GM12878 (cell line): ENCODE measurements at regions not wholly inside any gene's neighbourhood (a gene's known extent, or its start where the extent isn't known, plus 50 kb on each side); places are given as distances from the start of the nearest gene placed in this dataset.

Experiments
- ATAC-seq: fragments of 200-7000 bp; cut with Tn5 transposase; 3 replicates; pipeline ENCODE4 v1.9.1; 2020; ENCODE audit warnings: mild to moderate bottlenecking, moderate library complexity
- BruUV-seq: library from RNA; stranded (reverse); fragments of 400-500 nt; replicated peaks from 2 replicates; lab custom pipeline; 2021; lab: Mats Ljungman, UMichigan
- CTCF ChIA-PET: fragments of 300-600 bp; sonication (Branson Sonifier 250); formaldehyde crosslinking; extraction: SDS; loops from one replicate; lab custom pipeline; 2021; ENCODE audit warnings: inconsistent platforms; lab: Yijun Ruan, JAX
- POLR2A ChIA-PET: fragments of 350-600 bp; formaldehyde crosslinking; extraction: SDS; loops from one replicate; lab custom pipeline; 2021; ENCODE audit warnings: inconsistent platforms; lab: Charles Lee
- RAD21 ChIA-PET: fragments of 300-600 bp; sonication (Branson Sonifier 250); formaldehyde crosslinking; loops from one replicate; lab custom pipeline; 2023; ENCODE audit warnings: antibody characterized with exemption; ENCODE audit not compliant: unreplicated experiment; lab: Charles Lee
- SMC1A ChIA-PET: fragments of 300-600 bp; sonication (Branson Sonifier 250); formaldehyde crosslinking; loops from one replicate; lab custom pipeline; 2023; ENCODE audit not compliant: unreplicated experiment, uncharacterized antibody; lab: Charles Lee
- DNase-seq: peaks from one replicate; pipeline ENCODE4 v3.0.0-alpha.2; 2011; ENCODE audit warnings: low read depth, low spot score
- FAIRE-seq: peaks from 3 replicates; lab custom pipeline; 2011; peaks lifted over from hg19 to GRCh38; lab: Jason Lieb, UNC
- H2AFZ ChIP-seq: 2 replicates; pipeline ENCODE4 v1.6.0; 2011; ENCODE audit warnings: low read depth, low read length, control low read depth; ENCODE audit not compliant: control insufficient read depth
- H3K27ac ChIP-seq: 2 replicates; pipeline ENCODE4 v1.5.1; 2011; ENCODE audit warnings: control low read depth; ENCODE audit not compliant: control insufficient read depth, insufficient read depth
- H3K27me3 ChIP-seq, 2 experiments: replicated peaks in 1 of 2; 2 replicates each; pipeline versions ENCODE4 v1.6.0 to v1.6.1; 2011; ENCODE audit warnings: low read length in 1 of 2; ENCODE audit not compliant: control insufficient read depth in 2 of 2, insufficient read depth in 2 of 2
- H3K36me3 ChIP-seq, 2 experiments: 2 replicates each; pipeline ENCODE4 v1.5.1; 2011; ENCODE audit warnings: low read length in 1 of 2; ENCODE audit not compliant: control insufficient read depth in 2 of 2, insufficient read depth in 2 of 2
- H3K4me1 ChIP-seq: 2 replicates; pipeline ENCODE4 v1.6.1; 2011; ENCODE audit warnings: mild to moderate bottlenecking, low read length, moderate library complexity, mixed read lengths; ENCODE audit not compliant: control insufficient read depth, insufficient read depth
- H3K4me2 ChIP-seq: 2 replicates; pipeline ENCODE4 v1.6.0; 2011; ENCODE audit warnings: control low read depth; ENCODE audit not compliant: control insufficient read depth, insufficient read depth
- H3K4me3 ChIP-seq: fragments of 200-600 bp; sonication (generic); 2 replicates; pipeline ENCODE4 v1.5.1; 2016
- H3K79me2 ChIP-seq: 2 replicates; pipeline ENCODE4 v1.6.0; 2011; ENCODE audit warnings: low read length; ENCODE audit not compliant: control insufficient read depth, insufficient read depth
- H3K9ac ChIP-seq: 2 replicates; pipeline ENCODE4 v1.8.0; 2011; ENCODE audit warnings: low read length, control low read depth, mixed read lengths; ENCODE audit not compliant: control insufficient read depth, insufficient read depth
- H3K9me3 ChIP-seq: replicated peaks from 3 replicates; pipeline ENCODE4 v1.5.1; 2011; ENCODE audit warnings: mild to moderate bottlenecking, low read length; ENCODE audit not compliant: control insufficient read depth, insufficient read depth
- H4K20me1 ChIP-seq: 2 replicates; pipeline ENCODE4 v1.6.0; 2011; ENCODE audit not compliant: control insufficient read depth, insufficient read depth
- BACH1 ChIP-seq: fragments of 450-650 bp; IDR thresholded peaks from 2 replicates; pipeline ENCODE4 v1.6.1; 2017; ENCODE audit warnings: mild to moderate bottlenecking, borderline replicate concordance
- CBX5 ChIP-seq: sonication (generic); IDR thresholded peaks from 2 replicates; pipeline ENCODE4 v1.6.1; 2016; ENCODE audit warnings: low read depth, moderate library complexity, mild to moderate bottlenecking, inconsistent platforms
- CHD2 ChIP-seq: IDR thresholded peaks from 2 replicates; pipeline ENCODE4 v1.6.1; 2011; ENCODE audit warnings: low read depth, low read length, improper control_type of control experiment, borderline replicate concordance
- EED ChIP-seq: sonication (generic); IDR thresholded peaks from 2 replicates; pipeline ENCODE4 v1.6.1; 2016; ENCODE audit warnings: antibody characterized with exemption, low read depth
- EP300 ChIP-seq, 2 experiments: fragments of 150-350 bp in 1 of 2; IDR thresholded peaks; 2 replicates each; pipeline ENCODE4 v1.6.1; 2011 to 2012; ENCODE audit warnings: low read depth in 2 of 2, low read length in 2 of 2, borderline replicate concordance in 1 of 2, improper control_type of control experiment in 1 of 2, inconsistent platforms in 1 of 2; ENCODE audit not compliant: control insufficient read depth in 1 of 2
- ETV6 ChIP-seq, 2 experiments: fragments of 450-650 bp in 1 of 2; IDR thresholded peaks in 1 of 2; conservative IDR thresholded peaks in 1 of 2; 2 replicates each; pipeline ENCODE4 v1.6.1; 2014; ENCODE audit warnings: antibody characterized with exemption in 1 of 2, borderline replicate concordance in 1 of 2, low read depth in 1 of 2, mild to moderate bottlenecking in 1 of 2, moderate library complexity in 1 of 2
- FOXK2 ChIP-seq: fragments of 450-650 bp; IDR thresholded peaks from 2 replicates; pipeline ENCODE4 v1.6.1; 2017; ENCODE audit warnings: mild to moderate bottlenecking, moderate library complexity
- PML ChIP-seq: IDR thresholded peaks from 2 replicates; pipeline ENCODE4 v1.6.1; 2012; ENCODE audit warnings: low read length, inconsistent platforms
- SIN3A ChIP-seq: IDR thresholded peaks from 2 replicates; pipeline ENCODE4 v1.6.1; 2012; ENCODE audit warnings: low read depth, low read length, improper control_type of control experiment
- YY1 ChIP-seq: IDR thresholded peaks from 2 replicates; pipeline ENCODE4 v1.6.1; 2011; ENCODE audit warnings: low read depth, mild to moderate bottlenecking, low read length
- ZNF384 ChIP-seq: IDR thresholded peaks from 2 replicates; pipeline ENCODE4 v1.6.1; 2012; ENCODE audit warnings: low read depth, mild to moderate bottlenecking, low read length, improper control_type of control experiment, borderline replicate concordance
- WGBS: methylation state at CpG from one replicate; pipeline ENCODE4 v1.1.6; 2016; ENCODE audit warnings: low lambda C conversion rate; ENCODE audit not compliant: insufficient replicate concordance, insufficient coverage; ENCODE audit errors: missing lambda C conversion rate; 5-methylcytosine and 5-hydroxymethylcytosine counted together
- in situ Hi-C: fragments of 300-500 bp; cut with MboI; formaldehyde crosslinking; loops from 9 replicates; pipeline ENCODE4 v1.14.3; 2018; ENCODE audit warnings: mixed read lengths
- intact Hi-C: fragments of 100-400 bp; cut with micrococcal nuclease; formaldehyde crosslinking; loops from one replicate; pipeline ENCODE4 v1.14.2; 2022; ENCODE audit not compliant: unreplicated experiment
- TF ChIP-seq, protein P1 (sequence below): IDR thresholded peaks from 2 replicates; pipeline ENCODE4 v1.6.1; 2011; ENCODE audit warnings: mild to moderate bottlenecking, low read depth, low read length, moderate library complexity; ENCODE audit not compliant: insufficient replicate concordance
- TF ChIP-seq, protein P2 (sequence below): fragments of 450-650 bp; IDR thresholded peaks from 2 replicates; pipeline ENCODE4 v1.6.1; 2017; ENCODE audit warnings: low read depth, mild to moderate bottlenecking, moderate library complexity
- TF ChIP-seq, protein P3 (sequence below): fragments of 450-650 bp; IDR thresholded peaks from 2 replicates; pipeline ENCODE4 v1.6.1; 2014; ENCODE audit warnings: mild to moderate bottlenecking
- TF ChIP-seq, protein P4 (sequence below): fragments of 450-650 bp; IDR thresholded peaks from 2 replicates; pipeline ENCODE4 v1.6.1; 2017; ENCODE audit warnings: borderline replicate concordance

DNA sequence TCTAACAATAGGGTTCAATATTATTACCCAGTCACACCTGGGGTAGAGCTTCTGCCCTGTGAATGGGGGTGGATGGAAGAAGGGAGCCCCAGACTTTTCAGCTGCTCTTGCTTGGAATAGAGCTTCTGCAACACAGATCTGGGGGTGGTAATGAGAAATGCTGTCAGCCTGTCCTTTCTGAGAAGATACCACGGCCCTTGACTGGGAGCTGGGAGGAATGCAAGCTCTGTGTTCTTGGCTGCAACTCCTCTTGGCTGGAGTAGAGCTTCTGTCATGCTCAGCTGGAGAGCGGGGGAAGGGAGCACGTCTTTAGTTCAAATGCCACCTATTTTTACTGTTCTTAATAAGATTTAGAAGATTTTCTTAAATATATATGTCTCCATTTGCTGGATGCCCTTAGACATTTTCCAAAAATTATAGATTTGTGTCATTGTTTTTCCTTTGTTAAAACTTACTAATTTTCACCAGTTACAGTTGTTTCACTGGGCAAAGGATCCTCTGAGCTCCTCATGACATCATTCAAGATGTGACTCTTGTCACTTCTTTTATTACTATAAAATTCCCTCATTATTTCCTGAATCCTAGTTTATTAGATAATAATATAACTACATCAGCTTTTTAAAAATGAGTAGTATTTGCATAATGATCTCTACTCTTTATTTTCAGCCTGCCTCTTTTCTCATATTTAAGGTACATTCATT, 180.0 kb upstream of the TGFBR2 start:
- no peak overlapping the region for H3K27ac ChIP-seq
- RAD21 ChIA-PET: no interaction called here
- H3K27me3 ChIP-seq: no peaks in the 10 kb centered on the region
- H3K4me3 ChIP-seq: no peak overlapping the region
- no peak overlapping the region for H2AFZ ChIP-seq
- 0% methylated on average over 3 of the region's 3 CpGs for WGBS
- FAIRE-seq (no peak), DNase-seq (no peak), ATAC-seq (no peak)
- H3K4me1 ChIP-seq: no peaks in the 10 kb centered on the region
- TF ChIP-seq ZNF384 (no peak), FOXK2 (no peak), YY1 (no peak), SIN3A (no peak), EED (no peak), EP300 (IDR thresholded peaks at IDR 0.05; ENCODE audit: borderline replicate concordance in 1 of 2, control insufficient read depth in 1 of 2, low read depth in 2 of 2, low read length in 2 of 2) (no peak), BACH1 (no peak), ETV6 (conservative IDR thresholded peaks at IDR 0.05 in 1 of 2, IDR thresholded peaks at IDR 0.05 in 1 of 2; ENCODE audit: borderline replicate concordance in 1 of 2, low read depth in 1 of 2) (no peak), CBX5 (no peak), PML (no peak), CHD2 (no peak)
- TF ChIP-seq, protein P1, sequence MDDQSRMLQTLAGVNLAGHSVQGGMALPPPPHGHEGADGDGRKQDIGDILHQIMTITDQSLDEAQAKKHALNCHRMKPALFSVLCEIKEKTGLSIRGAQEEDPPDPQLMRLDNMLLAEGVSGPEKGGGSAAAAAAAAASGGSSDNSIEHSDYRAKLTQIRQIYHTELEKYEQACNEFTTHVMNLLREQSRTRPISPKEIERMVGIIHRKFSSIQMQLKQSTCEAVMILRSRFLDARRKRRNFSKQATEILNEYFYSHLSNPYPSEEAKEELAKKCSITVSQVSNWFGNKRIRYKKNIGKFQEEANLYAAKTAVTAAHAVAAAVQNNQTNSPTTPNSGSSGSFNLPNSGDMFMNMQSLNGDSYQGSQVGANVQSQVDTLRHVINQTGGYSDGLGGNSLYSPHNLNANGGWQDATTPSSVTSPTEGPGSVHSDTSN: no peak
- TF ChIP-seq, protein P2, sequence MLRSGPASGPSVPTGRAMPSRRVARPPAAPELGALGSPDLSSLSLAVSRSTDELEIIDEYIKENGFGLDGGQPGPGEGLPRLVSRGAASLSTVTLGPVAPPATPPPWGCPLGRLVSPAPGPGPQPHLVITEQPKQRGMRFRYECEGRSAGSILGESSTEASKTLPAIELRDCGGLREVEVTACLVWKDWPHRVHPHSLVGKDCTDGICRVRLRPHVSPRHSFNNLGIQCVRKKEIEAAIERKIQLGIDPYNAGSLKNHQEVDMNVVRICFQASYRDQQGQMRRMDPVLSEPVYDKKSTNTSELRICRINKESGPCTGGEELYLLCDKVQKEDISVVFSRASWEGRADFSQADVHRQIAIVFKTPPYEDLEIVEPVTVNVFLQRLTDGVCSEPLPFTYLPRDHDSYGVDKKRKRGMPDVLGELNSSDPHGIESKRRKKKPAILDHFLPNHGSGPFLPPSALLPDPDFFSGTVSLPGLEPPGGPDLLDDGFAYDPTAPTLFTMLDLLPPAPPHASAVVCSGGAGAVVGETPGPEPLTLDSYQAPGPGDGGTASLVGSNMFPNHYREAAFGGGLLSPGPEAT: no peak
- TF ChIP-seq, protein P3, sequence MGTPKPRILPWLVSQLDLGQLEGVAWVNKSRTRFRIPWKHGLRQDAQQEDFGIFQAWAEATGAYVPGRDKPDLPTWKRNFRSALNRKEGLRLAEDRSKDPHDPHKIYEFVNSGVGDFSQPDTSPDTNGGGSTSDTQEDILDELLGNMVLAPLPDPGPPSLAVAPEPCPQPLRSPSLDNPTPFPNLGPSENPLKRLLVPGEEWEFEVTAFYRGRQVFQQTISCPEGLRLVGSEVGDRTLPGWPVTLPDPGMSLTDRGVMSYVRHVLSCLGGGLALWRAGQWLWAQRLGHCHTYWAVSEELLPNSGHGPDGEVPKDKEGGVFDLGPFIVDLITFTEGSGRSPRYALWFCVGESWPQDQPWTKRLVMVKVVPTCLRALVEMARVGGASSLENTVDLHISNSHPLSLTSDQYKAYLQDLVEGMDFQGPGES: no peak
- TF ChIP-seq, protein P4, sequence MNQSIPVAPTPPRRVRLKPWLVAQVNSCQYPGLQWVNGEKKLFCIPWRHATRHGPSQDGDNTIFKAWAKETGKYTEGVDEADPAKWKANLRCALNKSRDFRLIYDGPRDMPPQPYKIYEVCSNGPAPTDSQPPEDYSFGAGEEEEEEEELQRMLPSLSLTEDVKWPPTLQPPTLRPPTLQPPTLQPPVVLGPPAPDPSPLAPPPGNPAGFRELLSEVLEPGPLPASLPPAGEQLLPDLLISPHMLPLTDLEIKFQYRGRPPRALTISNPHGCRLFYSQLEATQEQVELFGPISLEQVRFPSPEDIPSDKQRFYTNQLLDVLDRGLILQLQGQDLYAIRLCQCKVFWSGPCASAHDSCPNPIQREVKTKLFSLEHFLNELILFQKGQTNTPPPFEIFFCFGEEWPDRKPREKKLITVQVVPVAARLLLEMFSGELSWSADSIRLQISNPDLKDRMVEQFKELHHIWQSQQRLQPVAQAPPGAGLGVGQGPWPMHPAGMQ: no peak
- SMC1A ChIA-PET: interaction anchor here (0.6 kb wide), 1 partner anchor 74 kb away, joined by 3 read pairs; no protein-coding TSS in a partner anchor
- no peaks in the 10 kb centered on the region for H3K9me3 ChIP-seq
- H3K79me2 ChIP-seq: no peaks in the 10 kb centered on the region
- POLR2A ChIA-PET: no interaction called here
- no peaks in the 10 kb centered on the region for H4K20me1 ChIP-seq
- in situ Hi-C loops (no loop called here), intact Hi-C loops (no loop called here)
- no TSS peak for BruUV-seq
- no peak overlapping the region for H3K9ac ChIP-seq
- H3K36me3 ChIP-seq: no peaks in the 10 kb centered on the region
- CTCF ChIA-PET: interaction anchor here (0.6 kb wide), 1 partner anchor 287 kb away, joined by 3 read pairs; no protein-coding TSS in a partner anchor
- H3K4me2 ChIP-seq: no peak overlapping the region
